ENCODE measurements at regions not wholly inside any gene's neighbourhood (a gene's known extent, or its start where the extent isn't known, plus 50 kb on each side); places are given as distances from the start of the nearest gene placed in this dataset.
"Not testable (repeated sequence)": the region's sequence is repeated elsewhere in the genome, so short reads cannot be mapped to it uniquely, and the experiment has no call there.

DNA sequence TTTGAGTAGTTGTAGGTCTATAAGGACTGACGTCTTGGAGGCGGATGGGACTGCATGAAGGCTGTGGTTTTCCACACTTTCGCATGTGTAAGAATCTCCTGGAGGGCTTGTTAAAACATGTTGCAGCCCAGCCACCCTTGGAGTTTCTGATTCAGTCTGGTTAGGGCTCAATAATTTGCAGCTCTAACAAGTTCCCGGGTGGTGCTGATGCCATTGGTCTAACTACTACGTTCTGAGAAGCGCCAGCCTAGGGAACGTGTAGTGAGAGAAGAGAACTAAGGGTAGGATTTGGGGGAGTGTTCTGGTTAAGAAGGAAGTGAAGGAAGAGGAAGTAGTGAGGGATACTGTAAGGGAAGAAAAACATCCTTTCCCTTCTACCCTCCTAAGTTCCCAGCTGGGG is 138.9 kb downstream of the LARP7 start:
- no peak for DNase-seq (ENCODE audit: low read depth)

DNA sequence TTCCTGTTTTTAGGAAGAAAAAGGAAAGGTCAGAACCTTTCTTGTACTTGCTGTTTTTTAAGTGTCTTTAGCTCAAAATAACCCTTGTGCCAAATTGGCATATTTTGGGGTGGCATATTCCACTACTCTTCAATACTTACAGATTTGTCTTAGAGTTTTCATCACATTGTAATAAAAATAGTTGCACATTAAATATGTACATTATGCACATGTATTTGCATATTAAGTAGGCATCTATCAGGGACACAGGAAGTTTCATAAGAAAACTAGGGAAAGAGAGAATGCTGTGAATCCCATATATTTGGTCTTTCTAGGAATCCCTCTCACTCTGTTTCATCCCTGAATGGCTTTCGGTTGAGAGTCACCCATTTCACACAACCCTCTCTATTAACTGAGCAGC is 139.6 kb downstream of the LARP7 start:
- no peak for DNase-seq (ENCODE audit: low read depth)

DNA sequence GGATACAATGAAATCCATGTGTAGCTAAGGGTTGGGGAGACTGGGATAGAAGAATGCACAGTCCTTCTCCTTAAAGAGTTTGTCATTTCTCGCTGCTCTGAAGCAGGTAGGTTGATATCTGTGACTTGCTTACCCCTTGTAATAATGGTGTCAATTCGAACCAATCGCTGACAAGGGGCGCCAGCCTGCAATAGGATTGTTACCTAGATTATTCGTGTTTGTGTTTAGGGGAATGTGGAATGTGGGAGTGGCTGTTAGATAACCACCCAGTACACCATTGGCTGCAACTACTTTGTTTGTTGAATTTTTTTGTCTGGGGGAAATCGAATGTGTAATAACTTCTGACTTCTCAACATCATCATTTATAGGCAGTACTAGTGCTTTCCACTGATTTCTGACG is 141.6 kb downstream of the LARP7 start:
- no peak for DNase-seq (ENCODE audit: low read depth)

DNA sequence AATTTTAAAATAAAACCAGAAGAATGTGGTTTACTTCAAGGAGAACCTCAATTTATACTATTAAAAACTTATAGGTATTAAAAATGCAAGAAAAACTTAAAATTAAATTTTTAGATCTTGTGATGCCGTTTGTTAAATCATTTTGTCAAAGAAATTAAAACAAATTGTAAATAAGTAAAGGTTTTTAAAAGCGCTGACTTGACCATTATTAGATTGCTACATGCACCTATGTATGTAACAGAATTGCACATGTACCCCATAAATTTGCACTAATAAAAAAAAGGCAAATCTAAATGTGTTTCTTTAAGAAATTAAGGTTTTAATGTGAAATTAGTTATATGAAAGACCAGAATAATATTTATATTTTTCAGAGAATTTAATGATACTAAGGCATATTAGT is 156.1 kb downstream of the LARP7 start:
- DNase-seq (ENCODE audit: low read depth) = no peak

DNA sequence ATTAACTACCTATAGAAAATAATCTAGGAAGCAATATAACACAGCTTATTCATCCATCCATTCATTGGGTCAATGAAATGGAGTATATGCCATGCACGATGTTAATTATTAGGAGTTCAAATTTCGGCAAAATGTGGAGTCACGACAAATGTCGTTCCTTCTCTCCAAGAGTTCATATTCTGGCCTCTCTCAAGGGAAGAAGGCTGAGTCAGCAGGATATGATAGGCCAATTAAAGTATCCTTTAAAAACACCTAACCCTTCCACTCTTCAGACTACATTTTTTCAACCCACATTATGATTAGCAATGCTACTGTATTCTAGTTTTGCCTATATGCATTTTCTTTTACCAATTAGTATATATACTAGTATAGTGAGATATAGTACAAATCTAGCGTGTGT is 163.1 kb downstream of the LARP7 start:
- no peak for DNase-seq (ENCODE audit: low read depth)

DNA sequence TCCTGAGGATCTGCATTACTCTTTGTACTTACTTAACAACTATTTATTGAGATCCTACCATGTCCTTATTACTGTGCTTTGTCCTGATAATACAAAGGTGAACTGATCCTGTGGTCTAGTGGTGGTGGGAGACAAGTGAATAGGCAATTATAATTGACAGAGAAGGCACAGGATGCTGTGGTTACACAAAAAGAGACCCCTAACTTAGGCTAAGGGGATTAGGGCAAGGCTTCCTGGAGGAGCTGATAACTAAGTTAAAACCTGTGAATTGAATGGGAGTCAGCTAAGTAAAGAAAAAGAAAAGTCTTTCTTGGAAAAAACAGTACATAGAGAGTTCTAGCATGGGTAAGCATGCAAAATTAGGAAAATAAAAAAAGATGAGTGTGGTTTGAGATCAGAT is 164.4 kb downstream of the LARP7 start:
- DNase-seq (ENCODE audit: low read depth) = no peak

- DNase-seq (ENCODE audit: low read depth) = no peak
These were observed 165.8 kb downstream of the LARP7 start for GRCh38 chr4:112802780-112803179.

DNA sequence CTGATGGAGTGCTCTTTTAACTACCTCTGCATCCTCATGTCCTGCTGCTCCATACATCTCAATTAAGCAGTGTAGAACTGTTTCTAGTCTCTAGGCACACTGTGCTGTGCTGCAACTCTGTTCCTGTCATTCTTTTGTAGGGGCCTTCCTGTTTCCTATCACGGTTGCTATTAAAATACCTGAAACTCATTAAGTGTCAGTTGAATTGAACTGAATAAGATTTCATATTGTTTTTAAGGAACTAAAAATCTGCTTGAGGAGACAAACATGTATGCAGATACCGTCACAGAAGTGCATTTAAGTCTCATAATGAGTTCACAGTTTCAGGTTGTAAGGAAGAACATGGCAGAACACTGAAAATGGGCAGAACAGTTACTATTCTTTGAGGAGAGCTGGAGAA is 170.1 kb downstream of the LARP7 start:
- DNase-seq (ENCODE audit: low read depth) = no peak

GRCh38 chr4:112808001-112808400 is 171.1 kb downstream of the LARP7 start:
- DNase-seq (ENCODE audit: low read depth) = no peak

DNA sequence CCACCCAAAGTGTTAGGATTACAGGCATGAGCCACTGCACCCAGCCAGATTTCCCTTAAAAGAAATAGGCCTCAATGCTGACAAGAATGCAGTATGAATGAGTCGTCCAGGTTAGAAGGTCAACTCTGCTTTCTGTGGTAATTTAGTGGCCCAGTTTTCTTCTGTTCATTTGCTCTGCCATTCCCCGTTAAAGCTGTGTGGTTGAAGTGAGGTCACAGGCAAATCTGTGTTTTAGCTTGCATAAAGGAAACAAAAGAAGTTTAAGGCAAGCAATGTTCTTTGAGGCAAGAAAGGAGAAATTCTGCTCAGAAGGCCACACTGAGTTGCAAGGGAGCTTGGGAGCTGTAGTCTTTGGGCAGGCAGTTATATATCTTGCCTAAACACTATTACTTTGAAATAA is 176.8 kb downstream of the LARP7 start:
- DNase-seq (ENCODE audit: low read depth) = no peak

GRCh38 chr4:112817933-112818593 is 181.1 kb downstream of the LARP7 start:
- peak; percentile 1 for DNase-seq (ENCODE audit: low read depth)

DNA sequence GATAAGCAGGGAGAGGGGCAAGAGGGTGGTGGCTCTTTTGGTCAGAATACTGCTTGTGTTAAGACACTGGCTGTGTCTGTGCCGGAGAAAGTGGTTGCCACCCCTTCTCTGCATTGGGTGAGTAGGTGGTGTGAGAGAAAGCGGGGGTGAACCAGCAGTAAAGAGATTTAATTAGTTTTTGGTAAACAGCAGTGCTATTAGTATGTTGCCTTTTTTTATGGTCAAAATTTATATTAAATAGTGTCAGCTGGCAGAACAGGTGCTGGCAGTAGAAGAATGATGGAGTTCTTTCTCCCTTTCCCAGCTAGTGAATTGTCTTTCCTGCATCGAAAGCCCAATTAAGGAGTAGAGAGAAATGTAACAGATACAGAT is 181.6 kb downstream of the LARP7 start:
- no peak for DNase-seq (ENCODE audit: low read depth)

DNA sequence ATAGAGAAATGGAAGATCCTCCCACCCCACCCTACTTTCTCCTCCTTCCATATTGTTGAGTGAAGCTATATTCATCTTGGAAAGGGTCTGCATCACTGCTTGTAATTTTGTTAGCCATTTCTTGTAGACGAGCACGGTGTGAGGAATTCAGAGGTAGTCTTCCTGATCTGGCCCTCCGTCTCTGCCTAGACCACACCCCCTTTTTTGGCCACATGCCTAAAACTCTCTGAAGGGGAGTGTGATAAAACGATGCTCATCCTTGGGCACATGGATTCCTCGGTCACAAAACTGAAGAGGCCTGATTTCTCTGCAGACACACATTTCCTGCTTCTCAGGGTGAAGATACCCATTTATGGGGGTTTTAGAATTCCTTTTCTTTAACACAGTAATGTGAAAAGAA is 182.8 kb downstream of the LARP7 start:
- no peak for DNase-seq (ENCODE audit: low read depth)

- DNase-seq (ENCODE audit: low read depth) = no peak
These were observed 186.2 kb downstream of the LARP7 start for GRCh38 chr4:112823156-112823555.

DNA sequence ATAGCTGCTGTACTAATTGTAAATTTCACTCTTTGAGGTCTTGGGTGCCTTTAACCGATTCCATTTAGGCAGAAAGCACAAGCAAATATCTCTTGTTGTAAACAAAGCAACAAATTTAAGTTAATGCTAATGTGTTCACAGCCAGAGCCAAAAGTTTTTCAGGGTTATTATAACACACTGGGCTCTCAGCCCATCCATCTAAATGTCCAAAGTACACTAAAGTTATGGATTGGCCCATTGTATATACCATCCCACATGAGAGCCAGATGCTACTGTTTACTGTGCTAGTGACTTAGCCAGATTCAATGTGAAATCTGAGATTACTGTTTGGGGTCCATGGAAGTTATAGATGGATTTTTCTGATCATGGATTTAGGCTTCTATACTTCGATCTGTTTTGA is 186.7 kb downstream of the LARP7 start:
- no peak for DNase-seq (ENCODE audit: low read depth)

DNA sequence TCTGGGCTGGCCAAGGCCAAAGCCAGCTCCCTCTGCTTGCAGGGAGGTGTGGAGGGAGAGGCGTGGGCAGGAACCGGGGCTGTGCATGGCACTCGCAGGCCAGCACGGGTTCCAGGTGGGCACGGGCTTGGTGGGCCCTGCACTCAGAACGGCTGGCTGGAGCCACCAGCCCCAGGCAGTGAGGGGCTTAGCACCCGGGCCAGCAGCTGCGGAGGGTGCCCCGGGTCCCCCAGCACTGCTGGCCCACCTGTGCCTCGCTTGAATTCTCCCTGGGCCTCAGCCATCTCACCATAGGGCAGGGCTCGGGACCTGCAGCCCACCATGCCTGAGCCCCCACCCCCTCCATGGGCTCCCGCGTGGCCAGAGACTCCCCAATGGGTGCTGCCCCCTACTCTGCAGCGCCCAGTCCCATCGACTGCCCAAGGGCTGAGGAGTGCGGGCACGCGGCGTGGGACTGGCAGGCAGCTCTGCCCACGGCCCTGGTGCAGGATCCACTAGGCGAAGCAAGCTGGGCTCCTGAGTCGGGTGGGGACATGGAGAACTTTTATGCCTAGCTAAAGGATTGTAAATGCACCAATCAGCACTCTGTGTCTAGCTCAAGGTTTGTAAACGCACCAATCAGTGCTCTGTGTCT is 193.9 kb downstream of the LARP7 start:
- no peak for DNase-seq (ENCODE audit: low read depth)

DNA sequence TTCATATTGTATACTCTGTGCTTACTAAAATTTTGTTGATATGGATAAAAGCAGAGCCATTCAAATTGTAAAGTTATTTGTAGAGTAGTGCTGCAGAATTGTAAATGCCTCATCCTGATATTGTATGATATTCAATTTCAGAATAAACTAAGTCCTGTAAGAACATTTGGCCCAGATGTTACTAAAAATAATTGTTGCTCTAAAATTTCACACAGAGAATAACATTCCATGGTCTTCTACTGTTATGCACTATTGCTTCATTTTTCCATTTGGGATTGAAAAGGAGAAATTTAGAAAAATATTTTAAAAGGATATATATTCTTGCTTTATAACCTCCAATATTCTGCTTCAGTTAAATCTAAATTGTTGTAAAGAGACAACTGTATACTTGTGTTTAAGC is 195.6 kb downstream of the LARP7 start:
- DNase-seq (ENCODE audit: low read depth) = no peak

GRCh38 chr4:112836895-112837294 is 200.0 kb downstream of the LARP7 start:
- no peak for DNase-seq (ENCODE audit: low read depth)

DNA sequence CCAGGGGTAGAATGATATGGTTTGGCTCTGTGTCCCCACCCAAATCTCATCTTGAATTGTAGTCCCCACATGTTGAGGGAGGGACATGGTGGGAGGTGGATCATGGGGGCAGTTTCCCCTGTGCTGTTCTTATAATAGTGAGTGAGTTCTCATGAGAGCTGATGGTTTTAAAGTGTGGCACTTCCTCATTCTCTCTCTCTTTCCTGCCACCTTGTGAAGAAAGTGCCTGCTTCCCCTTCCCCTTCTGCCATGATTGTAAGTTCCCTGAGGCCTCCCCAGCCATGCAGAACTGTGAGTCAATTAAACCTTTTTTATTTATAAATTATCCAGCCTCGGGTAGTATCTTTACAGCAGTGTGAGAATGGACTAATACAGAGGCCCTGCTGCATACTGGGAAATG is 201.1 kb downstream of the LARP7 start:
- not testable (repeated sequence) for DNase-seq (ENCODE audit: low read depth)

DNA sequence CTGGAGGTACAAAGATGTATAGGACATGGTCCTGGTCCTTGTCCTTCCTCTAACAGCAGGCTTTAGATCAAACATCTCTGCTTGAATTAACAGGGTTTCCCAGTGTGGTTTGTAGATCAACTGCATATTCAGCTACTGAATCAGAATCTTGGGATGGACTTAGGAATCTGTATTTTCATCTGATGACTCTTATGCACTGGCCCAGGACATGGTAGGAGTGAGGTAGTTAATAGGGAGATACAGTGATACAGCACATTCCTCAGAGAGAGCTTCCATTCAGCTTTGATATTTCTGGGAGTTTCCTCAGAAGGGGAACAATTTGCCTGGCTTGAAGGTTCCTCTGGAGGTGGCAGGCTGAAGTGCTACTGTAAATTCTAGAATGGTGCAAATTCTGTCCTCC is 203.1 kb downstream of the LARP7 start:
- DNase-seq (ENCODE audit: low read depth) = no peak

DNA sequence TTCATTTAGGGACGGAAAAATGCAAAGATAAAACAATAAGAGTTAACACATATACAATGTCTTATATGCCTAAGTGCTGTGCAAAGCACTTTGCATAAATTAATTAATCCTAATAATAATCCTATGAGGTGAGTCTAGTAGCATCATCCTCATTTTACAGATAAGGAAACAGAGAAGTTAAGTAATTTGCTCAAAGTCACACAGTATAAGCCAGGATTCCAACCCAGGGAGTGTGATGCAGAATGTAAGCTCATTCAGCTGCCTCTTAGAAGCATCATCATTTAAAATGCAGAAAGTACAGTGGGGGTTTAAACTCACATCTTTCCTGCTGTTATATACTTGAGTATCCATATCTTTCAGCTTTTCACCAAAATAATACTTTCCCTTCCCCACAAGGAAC is 203.7 kb downstream of the LARP7 start:
- no peak for DNase-seq (ENCODE audit: low read depth)

GRCh38 chr4:112842513-112842912 is 205.6 kb downstream of the LARP7 start:
- DNase-seq (ENCODE audit: low read depth) = no peak

GRCh38 chr4:112845386-112845785 is 204.1 kb upstream of the ANK2 start:
- no peak for DNase-seq (ENCODE audit: low read depth)

- DNase-seq (ENCODE audit: low read depth) = no peak
These were observed 202.4 kb upstream of the ANK2 start for GRCh38 chr4:112847045-112847444.

All from activated T-cell treated with anti-CD3 and anti-CD28 coated beads for 24 hours (primary cell).